Spleen (tissue), 7 donors: ENCODE measurements at regions not wholly inside any gene's neighbourhood (a gene's known extent, or its start where the extent isn't known, plus 50 kb on each side); places are given as distances from the start of the nearest gene placed in this dataset.

Experiments used
- POLR2AphosphoS5 ChIP-seq, 3 donors: sonication (generic); formaldehyde crosslinking; IDR thresholded peaks; one replicate each; pipeline ENCODE4 v1.5.1; 2017; ENCODE audit warnings: antibody characterized with exemption in 3 of 3
- TF ChIP-seq, protein P1 (sequence below), 11 experiments: fragments of 200-600 bp in 7 of 11; fragments of 450-650 bp in 4 of 11; sonication (generic) in 4 of 11; IDR thresholded peaks in 8 of 11; conservative IDR thresholded peaks in 3 of 11; 1 replicate in 7 of 11; 2 replicates in 4 of 11; pipeline versions ENCODE4 v1.4.0 to v1.8.0; 2016 to 2021; ENCODE audit warnings: antibody characterized with exemption in 11 of 11, inconsistent platforms in 4 of 11, mild to moderate bottlenecking in 1 of 11
- donor health status: DM: no; HTN: no; CAD: no; lungs with moderate emphysema.
- donor health status: DM: no; HTN: no; CAD: no.
- donor health status: DM: no; HTN: no; CAD: no.

DNA sequence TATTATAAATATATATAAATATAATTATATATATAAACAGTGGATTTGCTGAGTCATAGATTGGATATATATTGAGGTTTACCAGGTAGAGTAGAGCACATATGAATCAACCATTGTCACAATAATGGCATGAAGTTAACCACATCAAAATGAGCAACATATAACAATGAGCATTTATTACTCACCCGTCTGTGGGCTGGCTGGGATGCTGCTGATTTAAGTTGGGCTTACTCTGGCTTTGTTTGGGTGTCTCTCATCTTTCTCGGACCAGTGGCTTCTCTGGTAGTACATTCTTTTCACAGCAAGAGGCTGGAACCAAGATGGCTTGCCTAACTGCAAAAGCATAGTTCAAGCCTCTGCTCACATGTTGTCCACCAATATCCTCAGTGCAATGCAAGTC lies 111.7 kb upstream of the TAPT1 start:
- TF ChIP-seq, protein P1, sequence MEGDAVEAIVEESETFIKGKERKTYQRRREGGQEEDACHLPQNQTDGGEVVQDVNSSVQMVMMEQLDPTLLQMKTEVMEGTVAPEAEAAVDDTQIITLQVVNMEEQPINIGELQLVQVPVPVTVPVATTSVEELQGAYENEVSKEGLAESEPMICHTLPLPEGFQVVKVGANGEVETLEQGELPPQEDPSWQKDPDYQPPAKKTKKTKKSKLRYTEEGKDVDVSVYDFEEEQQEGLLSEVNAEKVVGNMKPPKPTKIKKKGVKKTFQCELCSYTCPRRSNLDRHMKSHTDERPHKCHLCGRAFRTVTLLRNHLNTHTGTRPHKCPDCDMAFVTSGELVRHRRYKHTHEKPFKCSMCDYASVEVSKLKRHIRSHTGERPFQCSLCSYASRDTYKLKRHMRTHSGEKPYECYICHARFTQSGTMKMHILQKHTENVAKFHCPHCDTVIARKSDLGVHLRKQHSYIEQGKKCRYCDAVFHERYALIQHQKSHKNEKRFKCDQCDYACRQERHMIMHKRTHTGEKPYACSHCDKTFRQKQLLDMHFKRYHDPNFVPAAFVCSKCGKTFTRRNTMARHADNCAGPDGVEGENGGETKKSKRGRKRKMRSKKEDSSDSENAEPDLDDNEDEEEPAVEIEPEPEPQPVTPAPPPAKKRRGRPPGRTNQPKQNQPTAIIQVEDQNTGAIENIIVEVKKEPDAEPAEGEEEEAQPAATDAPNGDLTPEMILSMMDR (IDR thresholded peaks at IDR 0.05 in 8 of 11, conservative IDR thresholded peaks at IDR 0.05 in 3 of 11): no peak
- TF ChIP-seq POLR2AphosphoS5 (IDR thresholded peaks at IDR 0.05): no peak
